ENCODE measurements at regions not wholly inside any gene's neighbourhood (a gene's known extent, or its start where the extent isn't known, plus 50 kb on each side); places are given as distances from the start of the nearest gene placed in this dataset.

DNA sequence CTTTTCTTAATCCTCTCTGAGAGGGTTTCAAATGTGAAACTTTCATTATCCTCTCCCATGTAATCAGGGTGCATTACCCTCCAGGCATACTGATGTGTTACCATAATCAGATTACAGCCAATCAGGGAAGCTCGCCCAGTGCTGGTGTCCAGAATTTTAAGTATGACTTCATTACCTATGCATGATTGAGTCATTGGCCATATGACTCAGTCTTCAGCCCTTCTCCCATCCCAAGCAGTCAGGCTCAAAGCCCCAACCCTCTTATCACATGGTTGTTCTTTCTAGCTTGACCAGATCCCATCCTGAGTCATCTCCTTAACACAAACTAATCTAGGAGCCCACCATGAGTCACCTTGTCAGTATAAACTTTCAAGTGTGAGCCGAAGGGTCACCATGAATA is 1668.1 kb upstream of the AGA start:
- TF ChIP-seq, protein P1, sequence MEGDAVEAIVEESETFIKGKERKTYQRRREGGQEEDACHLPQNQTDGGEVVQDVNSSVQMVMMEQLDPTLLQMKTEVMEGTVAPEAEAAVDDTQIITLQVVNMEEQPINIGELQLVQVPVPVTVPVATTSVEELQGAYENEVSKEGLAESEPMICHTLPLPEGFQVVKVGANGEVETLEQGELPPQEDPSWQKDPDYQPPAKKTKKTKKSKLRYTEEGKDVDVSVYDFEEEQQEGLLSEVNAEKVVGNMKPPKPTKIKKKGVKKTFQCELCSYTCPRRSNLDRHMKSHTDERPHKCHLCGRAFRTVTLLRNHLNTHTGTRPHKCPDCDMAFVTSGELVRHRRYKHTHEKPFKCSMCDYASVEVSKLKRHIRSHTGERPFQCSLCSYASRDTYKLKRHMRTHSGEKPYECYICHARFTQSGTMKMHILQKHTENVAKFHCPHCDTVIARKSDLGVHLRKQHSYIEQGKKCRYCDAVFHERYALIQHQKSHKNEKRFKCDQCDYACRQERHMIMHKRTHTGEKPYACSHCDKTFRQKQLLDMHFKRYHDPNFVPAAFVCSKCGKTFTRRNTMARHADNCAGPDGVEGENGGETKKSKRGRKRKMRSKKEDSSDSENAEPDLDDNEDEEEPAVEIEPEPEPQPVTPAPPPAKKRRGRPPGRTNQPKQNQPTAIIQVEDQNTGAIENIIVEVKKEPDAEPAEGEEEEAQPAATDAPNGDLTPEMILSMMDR (IDR thresholded peaks at IDR 0.05) = no peak
- no peak for TF ChIP-seq POLR2A (IDR thresholded peaks at IDR 0.05)
- no peak for DNase-seq (ENCODE audit: low spot score in 2 of 2)
- intact Hi-C loops (cut with DNase I; ENCODE audit: low total_unique reads) = no loop called here
- no peak overlapping the region for H3K4me3 ChIP-seq (ENCODE audit: low read depth, poor library complexity, severe bottlenecking)
- WGBS, 2 donors = 74 to 82% methylated on average over 2 of the region's 2 CpGs

DNA sequence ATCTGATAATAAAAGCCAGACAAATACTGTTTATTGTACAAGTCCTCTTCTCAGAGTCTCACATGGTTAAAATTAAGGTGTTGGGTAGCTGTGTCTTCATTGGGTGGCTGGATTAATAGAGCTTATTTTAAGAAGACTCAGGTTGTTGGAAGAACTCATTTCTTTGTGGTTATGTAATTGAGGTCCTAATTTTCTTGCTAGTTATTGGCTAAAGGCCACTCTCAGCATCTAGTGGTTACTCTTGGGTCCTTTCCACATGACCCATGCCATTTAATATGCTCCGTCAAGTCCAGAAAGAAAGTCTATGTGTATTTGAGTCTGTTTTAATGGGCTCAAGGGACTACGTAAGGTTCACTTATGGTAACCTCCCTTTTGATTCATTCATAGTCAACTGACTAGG is 1668.6 kb upstream of the AGA start:
- WGBS, 2 donors = 61 to 87% methylated on average over 2 of the region's 2 CpGs

GRCh38 chr4:179112441-179113170 is 1670.4 kb upstream of the AGA start:
- no peak for DNase-seq (ENCODE audit: low spot score in 2 of 2)
- TF ChIP-seq, protein P1 (IDR thresholded peaks at IDR 0.05) = no peak
- TF ChIP-seq POLR2A (IDR thresholded peaks at IDR 0.05) = no peak
- WGBS, 2 donors = 57 to 59% methylated on average over 5 of the region's 5 CpGs
- intact Hi-C loops (cut with DNase I; ENCODE audit: low total_unique reads) = no loop called here
- H3K4me3 ChIP-seq (ENCODE audit: low read depth, poor library complexity, severe bottlenecking) = no peak overlapping the region

More for the DNA sequence above, 1668.6 kb upstream of the AGA start:
- H3K4me3 ChIP-seq (ENCODE audit: low read depth, poor library complexity, severe bottlenecking) = no peak overlapping the region
- TF ChIP-seq POLR2A (IDR thresholded peaks at IDR 0.05) = no peak
- TF ChIP-seq, protein P1 (IDR thresholded peaks at IDR 0.05) = no peak
- DNase-seq (ENCODE audit: low spot score in 2 of 2) = no peak
- intact Hi-C loops (cut with DNase I; ENCODE audit: low total_unique reads) = no loop called here

DNA sequence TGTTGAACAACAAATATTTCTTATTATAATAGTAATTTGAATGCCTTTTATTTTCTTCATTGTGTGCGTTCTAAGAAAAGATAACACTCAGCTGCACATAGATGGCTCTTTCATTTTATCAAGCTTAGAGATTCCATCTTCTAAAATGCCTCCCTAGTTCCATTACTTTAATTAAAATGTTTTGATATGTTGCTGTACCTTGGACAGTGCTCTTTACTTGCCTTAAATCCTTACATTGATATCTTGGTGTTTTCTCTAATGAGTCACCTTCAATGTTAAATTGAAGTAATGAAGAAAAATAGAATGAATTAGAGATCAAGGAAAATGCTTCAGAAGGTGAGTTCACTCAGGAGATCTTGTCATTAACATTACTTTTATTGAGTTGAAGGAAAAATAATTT is 1672.4 kb upstream of the AGA start:
- DNase-seq (ENCODE audit: low spot score in 2 of 2) = no peak
- 82 to 89% methylated on average over 1 of the region's 1 CpG for WGBS, 2 donors
- TF ChIP-seq, protein P1 (IDR thresholded peaks at IDR 0.05) = no peak
- TF ChIP-seq POLR2A (IDR thresholded peaks at IDR 0.05) = no peak
- intact Hi-C loops (cut with DNase I; ENCODE audit: low total_unique reads) = no loop called here
- no peak overlapping the region for H3K4me3 ChIP-seq (ENCODE audit: low read depth, poor library complexity, severe bottlenecking)

- DNase-seq (ENCODE audit: low spot score in 2 of 2) = no peak
- intact Hi-C loops (cut with DNase I; ENCODE audit: low total_unique reads) = no loop called here
- TF ChIP-seq, protein P1 (IDR thresholded peaks at IDR 0.05) = no peak
- TF ChIP-seq POLR2A (IDR thresholded peaks at IDR 0.05) = no peak
- no peak overlapping the region for H3K4me3 ChIP-seq (ENCODE audit: low read depth, poor library complexity, severe bottlenecking)
- WGBS, 2 donors = 56 to 62% methylated on average over 2 of the region's 2 CpGs
These were observed 1673.8 kb upstream of the AGA start for GRCh38 chr4:179116011-179116410.

DNA sequence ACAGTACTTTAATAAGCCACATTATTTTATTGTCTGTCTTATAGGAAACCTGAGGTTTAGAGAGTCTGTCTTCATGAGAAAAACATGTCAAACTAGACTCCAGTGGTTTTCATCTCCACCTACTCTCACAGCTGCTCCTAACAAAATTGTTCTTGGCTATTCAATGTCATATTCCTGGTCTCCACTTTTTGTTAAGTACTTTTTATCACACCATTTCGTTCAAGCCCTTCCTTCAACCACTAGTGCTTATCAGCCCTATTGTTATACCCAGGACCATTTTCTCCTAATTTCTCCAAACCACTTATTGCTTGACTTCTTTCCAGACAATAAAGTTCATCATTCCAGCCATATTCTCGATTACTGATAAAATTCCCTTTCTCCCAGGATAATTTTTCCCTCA is 1674.3 kb upstream of the AGA start:
- no peak overlapping the region for H3K4me3 ChIP-seq (ENCODE audit: low read depth, poor library complexity, severe bottlenecking)
- TF ChIP-seq, protein P1 (IDR thresholded peaks at IDR 0.05) = no peak
- no peak for TF ChIP-seq POLR2A (IDR thresholded peaks at IDR 0.05)
- WGBS, 2 donors = 60 to 61% methylated on average over 2 of the region's 2 CpGs
- no peak for DNase-seq (ENCODE audit: low spot score in 2 of 2)
- intact Hi-C loops (cut with DNase I; ENCODE audit: low total_unique reads) = no loop called here
